HEK293T (cell line): ENCODE measurements at regions not wholly inside any gene's neighbourhood (a gene's known extent, or its start where the extent isn't known, plus 50 kb on each side); places are given as distances from the start of the nearest gene placed in this dataset.

Source experiments
- ARNT ChIP-seq: fragments of 450-650 bp; IDR thresholded peaks from 2 replicates; pipeline ENCODE4 v1.6.1; 2017; ENCODE audit warnings: mild to moderate bottlenecking
- FOXA1 ChIP-seq: fragments of 450-650 bp; IDR thresholded peaks from 2 replicates; pipeline ENCODE4 v1.6.1; 2016; ENCODE audit warnings: mild to moderate bottlenecking
- FOXM1 ChIP-seq: fragments of 450-650 bp; IDR thresholded peaks from 2 replicates; pipeline ENCODE4 v1.6.1; 2017; ENCODE audit warnings: mild to moderate bottlenecking, borderline replicate concordance
- HDGF ChIP-seq: fragments of 450-650 bp; IDR thresholded peaks from 2 replicates; pipeline ENCODE4 v1.6.1; 2017; ENCODE audit warnings: antibody characterized with exemption, borderline replicate concordance
- SP1 ChIP-seq: fragments of 450-650 bp; IDR thresholded peaks from 2 replicates; pipeline ENCODE4 v1.6.1; 2017
- SUZ12 ChIP-seq: fragments of 450-650 bp; IDR thresholded peaks from 2 replicates; pipeline ENCODE4 v1.6.1; 2016; ENCODE audit warnings: mild to moderate bottlenecking
- TARDBP ChIP-seq: fragments of 450-650 bp; IDR thresholded peaks from 2 replicates; pipeline ENCODE4 v1.6.1; 2016

DNA sequence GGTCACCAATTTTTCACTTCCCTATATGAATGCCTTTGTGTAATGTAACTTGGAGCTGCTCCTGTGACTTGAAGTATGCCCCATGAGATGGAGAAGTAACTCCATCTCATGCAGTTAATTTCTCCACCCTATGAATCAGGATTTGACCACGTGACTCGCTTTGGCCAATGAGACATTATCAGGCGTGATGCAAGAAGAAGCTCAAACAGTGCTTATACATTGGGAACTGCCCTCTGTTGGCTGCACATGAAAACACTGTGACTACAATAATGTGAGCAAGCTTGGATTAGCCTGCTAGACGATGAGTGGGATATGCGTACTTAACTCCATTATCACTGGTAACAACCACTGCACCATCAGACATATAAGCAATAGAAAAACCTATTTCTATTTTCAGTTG is 684.4 kb downstream of the PLA2G4A start:
- TF ChIP-seq TARDBP (no peak), SUZ12 (no peak), SP1 (no peak), FOXA1 (no peak), FOXM1 (no peak), HDGF (no peak), ARNT (no peak)
